GM12873 (cell line): ENCODE measurements at regions not wholly inside any gene's neighbourhood (a gene's known extent, or its start where the extent isn't known, plus 50 kb on each side); places are given as distances from the start of the nearest gene placed in this dataset.

Source experiments
- CTCF ChIP-seq: IDR thresholded peaks from 2 replicates; pipeline ENCODE4 v1.5.1; 2012; ENCODE audit warnings: low read depth, mild to moderate bottlenecking, moderate library complexity, low read length, control low read depth; ENCODE audit not compliant: insufficient read depth; ENCODE audit errors: missing control alignments

- TF ChIP-seq CTCF, result peak; percentile 39
These were observed 906.0 kb upstream of the ALCAM start for GRCh38 chr3:104460477-104461406.

- TF ChIP-seq CTCF, result no peak
These were observed 905.3 kb upstream of the ALCAM start for GRCh38 chr3:104461431-104461830.

DNA sequence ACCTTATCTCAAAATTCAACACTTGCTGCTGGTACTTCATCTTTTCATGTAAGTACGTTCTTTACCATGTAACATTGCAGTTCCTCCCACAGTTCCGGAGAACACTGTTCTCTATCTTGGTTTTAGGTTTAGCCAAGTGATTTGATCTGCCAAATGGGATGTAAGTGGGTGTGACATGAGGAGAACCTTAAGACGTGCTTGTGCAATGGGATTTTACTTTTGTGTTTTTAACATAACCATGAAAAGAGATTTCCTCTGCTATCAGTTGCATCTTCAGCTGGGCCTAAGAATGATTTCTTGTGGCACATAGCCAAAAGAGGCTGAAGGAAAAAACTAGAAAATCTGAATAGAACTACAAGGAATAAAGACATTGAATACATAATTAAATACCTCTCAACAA, 894.5 kb upstream of the ALCAM start:
- no peak for TF ChIP-seq CTCF

GRCh38 chr3:104474011-104474410, 892.7 kb upstream of the ALCAM start:
- no peak for TF ChIP-seq CTCF

GRCh38 chr3:104503022-104503421, 863.7 kb upstream of the ALCAM start:
- TF ChIP-seq CTCF, result no peak

- TF ChIP-seq CTCF, result no peak
These were observed 856.4 kb upstream of the ALCAM start for GRCh38 chr3:104510131-104510849.

DNA sequence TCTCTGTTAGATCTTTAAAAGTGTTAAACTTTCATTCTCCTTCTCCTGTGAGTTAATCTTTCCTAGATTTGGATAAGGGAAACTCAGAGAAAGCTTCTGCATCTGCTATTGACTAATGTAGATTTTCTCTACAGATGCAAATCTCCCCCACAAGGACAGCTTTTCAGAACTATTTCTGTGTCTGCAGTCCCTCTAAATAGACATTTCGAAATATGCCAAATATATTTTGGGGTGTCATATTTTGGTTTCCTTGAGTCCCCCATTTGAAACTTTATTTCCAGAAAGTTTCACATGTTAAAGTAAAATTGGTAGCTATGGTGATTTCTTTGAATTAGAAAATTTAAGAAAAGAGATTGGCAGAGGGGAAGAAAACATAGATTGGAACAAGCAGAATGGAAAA, 852.3 kb upstream of the ALCAM start:
- TF ChIP-seq CTCF, result no peak
